GM13977 (cell line): ENCODE measurements at regions not wholly inside any gene's neighbourhood (a gene's known extent, or its start where the extent isn't known, plus 50 kb on each side); places are given as distances from the start of the nearest gene placed in this dataset.

ENCODE experiments used
- DNase-seq: peaks from one replicate; pipeline ENCODE4 v3.0.0; 2012; ENCODE audit warnings: low spot score
- in situ Hi-C: fragments of 300-500 bp; cut with MboI; formaldehyde crosslinking; loops from one replicate; pipeline ENCODE4 v1.12.0; 2022; ENCODE audit warnings: low sequenced_read_pairs, low pct_unique_long_range_greater_than_20kb, mixed read lengths, inconsistent platforms; ENCODE audit not compliant: unreplicated experiment
- TF ChIP-seq, protein P1 (sequence below): IDR thresholded peaks from 2 replicates; pipeline ENCODE4 v1.5.1; 2012; ENCODE audit warnings: mild to moderate bottlenecking, control low read depth; ENCODE audit not compliant: insufficient read depth; ENCODE audit errors: extremely low read depth, missing control alignments

DNA sequence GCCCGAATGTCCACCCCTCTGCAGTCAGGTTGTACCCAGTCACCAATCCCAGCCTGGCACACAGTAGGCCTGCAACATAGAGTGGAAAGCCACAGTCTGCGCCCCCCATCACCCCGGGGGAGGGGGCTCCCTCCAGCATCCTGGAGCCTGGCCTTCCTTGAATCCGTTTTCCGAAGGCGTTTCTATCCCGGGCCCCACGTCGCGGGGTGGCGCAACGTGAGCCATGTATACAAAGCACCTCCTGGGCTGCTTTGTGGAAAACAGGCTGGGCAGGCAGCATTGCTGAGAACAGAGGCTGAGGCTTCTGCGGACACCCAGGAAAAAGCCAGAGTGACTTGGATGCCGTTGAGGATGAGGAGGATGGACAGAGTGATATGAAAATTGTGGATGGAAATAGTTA lies 103.3 kb upstream of the USP29 start:
- no peak for DNase-seq
- TF ChIP-seq, protein P1, sequence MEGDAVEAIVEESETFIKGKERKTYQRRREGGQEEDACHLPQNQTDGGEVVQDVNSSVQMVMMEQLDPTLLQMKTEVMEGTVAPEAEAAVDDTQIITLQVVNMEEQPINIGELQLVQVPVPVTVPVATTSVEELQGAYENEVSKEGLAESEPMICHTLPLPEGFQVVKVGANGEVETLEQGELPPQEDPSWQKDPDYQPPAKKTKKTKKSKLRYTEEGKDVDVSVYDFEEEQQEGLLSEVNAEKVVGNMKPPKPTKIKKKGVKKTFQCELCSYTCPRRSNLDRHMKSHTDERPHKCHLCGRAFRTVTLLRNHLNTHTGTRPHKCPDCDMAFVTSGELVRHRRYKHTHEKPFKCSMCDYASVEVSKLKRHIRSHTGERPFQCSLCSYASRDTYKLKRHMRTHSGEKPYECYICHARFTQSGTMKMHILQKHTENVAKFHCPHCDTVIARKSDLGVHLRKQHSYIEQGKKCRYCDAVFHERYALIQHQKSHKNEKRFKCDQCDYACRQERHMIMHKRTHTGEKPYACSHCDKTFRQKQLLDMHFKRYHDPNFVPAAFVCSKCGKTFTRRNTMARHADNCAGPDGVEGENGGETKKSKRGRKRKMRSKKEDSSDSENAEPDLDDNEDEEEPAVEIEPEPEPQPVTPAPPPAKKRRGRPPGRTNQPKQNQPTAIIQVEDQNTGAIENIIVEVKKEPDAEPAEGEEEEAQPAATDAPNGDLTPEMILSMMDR = no peak
- in situ Hi-C loops = no loop called here

GRCh38 chr19:57025491-57025890 lies 94.3 kb upstream of the USP29 start:
- in situ Hi-C loops = no loop called here
- TF ChIP-seq, protein P1 = no peak
- no peak for DNase-seq

DNA sequence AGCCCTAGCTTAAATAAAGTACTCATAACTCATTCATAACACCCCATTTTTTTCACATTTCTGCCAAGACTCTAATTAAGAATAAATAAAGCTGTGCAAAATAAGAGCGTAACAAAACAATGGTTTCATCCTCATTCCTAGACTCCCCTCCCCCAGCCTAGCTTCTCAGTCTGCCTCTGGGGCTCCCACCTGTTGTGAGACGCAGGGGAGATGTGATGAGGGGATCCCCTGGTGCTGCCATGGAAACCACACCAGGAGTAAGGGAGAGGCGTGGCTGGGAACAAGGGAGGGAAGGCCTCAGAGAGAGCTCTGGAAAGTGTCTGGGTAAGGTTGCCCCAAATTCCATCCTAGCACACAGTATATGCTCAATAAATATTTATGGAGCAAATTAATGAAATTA lies 93.3 kb upstream of the USP29 start:
- in situ Hi-C loops = no loop called here
- TF ChIP-seq, protein P1 = no peak
- no peak for DNase-seq

GRCh38 chr19:57027360-57027759 lies 92.4 kb upstream of the USP29 start:
- in situ Hi-C loops = no loop called here
- TF ChIP-seq, protein P1 = no peak

GRCh38 chr19:57028804-57029525 lies 90.8 kb upstream of the USP29 start:
- in situ Hi-C loops = no loop called here
- TF ChIP-seq, protein P1 = no peak
- no peak for DNase-seq

More at GRCh38 chr19:57027360-57027759, 92.4 kb upstream of the USP29 start:
- no peak for DNase-seq

DNA sequence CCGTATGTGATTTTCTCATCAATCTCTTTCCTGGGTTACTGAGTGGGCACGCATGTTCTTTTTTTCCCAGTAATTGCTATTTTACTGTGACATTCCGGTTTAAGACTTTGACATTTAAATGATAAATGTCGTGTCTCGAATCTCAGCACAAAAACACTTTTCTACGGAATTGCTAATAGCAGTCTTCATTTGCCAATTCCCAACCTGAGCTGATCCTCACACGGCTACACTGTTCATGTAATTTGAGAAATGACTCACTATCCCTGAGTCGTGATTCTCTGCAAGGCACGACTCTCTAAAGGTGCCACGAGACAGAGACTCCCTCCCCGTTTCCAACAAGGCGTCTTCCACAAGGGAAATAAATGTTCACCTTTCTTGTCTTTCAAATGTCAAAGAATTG lies 88.7 kb upstream of the USP29 start:
- no peak for DNase-seq
- in situ Hi-C loops = no loop called here
- TF ChIP-seq, protein P1 = no peak
